Body of pancreas (tissue), 4 donors: ENCODE measurements at regions not wholly inside any gene's neighbourhood (a gene's known extent, or its start where the extent isn't known, plus 50 kb on each side); places are given as distances from the start of the nearest gene placed in this dataset.

Source experiments
- ATAC-seq: fragments of 150-250 bp; one replicate; pipeline ENCODE4 v1.9.1; 2016
- DNase-seq, 4 donors: peaks; one replicate each; pipeline ENCODE4 v3.0.0-alpha.2; 2019
- H3K27ac ChIP-seq, 4 donors: fragments of 200-600 bp; sonication (generic); 1 replicate in 3 of 4; 2 replicates in 1 of 4; pipeline versions ENCODE4 v1.5.1 to v1.6.1; 2016 to 2019; ENCODE audit warnings: mild to moderate bottlenecking in 1 of 4, mixed read lengths in 1 of 4, moderate library complexity in 1 of 4
- H3K27me3 ChIP-seq, 2 donors: fragments of 200-600 bp; sonication (generic); one replicate each; pipeline ENCODE4 v1.6.0; 2016; ENCODE audit warnings: mild to moderate bottlenecking in 1 of 2
- H3K36me3 ChIP-seq, 2 donors: fragments of 200-600 bp; sonication (generic); replicated peaks in 1 of 2; 2 replicates each; pipeline ENCODE4 v1.5.1; 2016; ENCODE audit warnings: low read depth in 2 of 2; ENCODE audit not compliant: insufficient read depth in 1 of 2
- H3K4me1 ChIP-seq: fragments of 200-600 bp; sonication (generic); one replicate; pipeline ENCODE4 v1.6.0; 2016
- H3K4me3 ChIP-seq, 2 donors: fragments of 200-600 bp; sonication (generic); 1 replicate in 1 of 2; 2 replicates in 1 of 2; pipeline ENCODE4 v1.5.1; 2016 to 2019
- H3K9me3 ChIP-seq, 3 donors: fragments of 200-600 bp; sonication (generic); 1 replicate in 2 of 3; 2 replicates in 1 of 3; pipeline ENCODE4 v1.5.1; 2016
- POLR2A ChIP-seq, 3 donors: fragments of 450-650 bp; IDR thresholded peaks; one replicate each; pipeline ENCODE4 v1.6.1; 2016; ENCODE audit warnings: antibody characterized with exemption in 3 of 3, mild to moderate bottlenecking in 2 of 3
- WGBS, 2 donors: methylation state at CpG; one replicate each; pipeline ENCODE4 v1.1.5; 2017; 5-methylcytosine and 5-hydroxymethylcytosine counted together
- intact Hi-C: fragments of 100-400 bp; cut with DNase I; formaldehyde crosslinking; loops from one replicate; pipeline ENCODE4 v1.15.1; 2023
- TF ChIP-seq, protein P1 (sequence below), 7 experiments: fragments of 450-650 bp in 4 of 7; fragments of 200-600 bp in 3 of 7; sonication (generic) in 3 of 7; IDR thresholded peaks; one replicate each; pipeline ENCODE4 v1.5.1; 2016 to 2019; ENCODE audit warnings: antibody characterized with exemption in 7 of 7

- WGBS, 2 donors, result 71 to 93% methylated on average over 2 of the region's 2 CpGs
- intact Hi-C loops, result no loop called here
- ATAC-seq, result no peak
Measured at GRCh38 chr6:113774127-113774825, 82.9 kb upstream of the MARCKS start.

GRCh38 chr6:113776998-113777397 is 80.1 kb upstream of the MARCKS start:
- ATAC-seq (no peak), DNase-seq (no peak)
- no peaks in the 10 kb centered on the region for H3K36me3 ChIP-seq
- H3K4me3 ChIP-seq, result no peak overlapping the region
- TF ChIP-seq POLR2A (IDR thresholded peaks at IDR 0.05), result no peak
- TF ChIP-seq, protein P1, sequence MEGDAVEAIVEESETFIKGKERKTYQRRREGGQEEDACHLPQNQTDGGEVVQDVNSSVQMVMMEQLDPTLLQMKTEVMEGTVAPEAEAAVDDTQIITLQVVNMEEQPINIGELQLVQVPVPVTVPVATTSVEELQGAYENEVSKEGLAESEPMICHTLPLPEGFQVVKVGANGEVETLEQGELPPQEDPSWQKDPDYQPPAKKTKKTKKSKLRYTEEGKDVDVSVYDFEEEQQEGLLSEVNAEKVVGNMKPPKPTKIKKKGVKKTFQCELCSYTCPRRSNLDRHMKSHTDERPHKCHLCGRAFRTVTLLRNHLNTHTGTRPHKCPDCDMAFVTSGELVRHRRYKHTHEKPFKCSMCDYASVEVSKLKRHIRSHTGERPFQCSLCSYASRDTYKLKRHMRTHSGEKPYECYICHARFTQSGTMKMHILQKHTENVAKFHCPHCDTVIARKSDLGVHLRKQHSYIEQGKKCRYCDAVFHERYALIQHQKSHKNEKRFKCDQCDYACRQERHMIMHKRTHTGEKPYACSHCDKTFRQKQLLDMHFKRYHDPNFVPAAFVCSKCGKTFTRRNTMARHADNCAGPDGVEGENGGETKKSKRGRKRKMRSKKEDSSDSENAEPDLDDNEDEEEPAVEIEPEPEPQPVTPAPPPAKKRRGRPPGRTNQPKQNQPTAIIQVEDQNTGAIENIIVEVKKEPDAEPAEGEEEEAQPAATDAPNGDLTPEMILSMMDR (IDR thresholded peaks at IDR 0.05), result no peak
- 29 to 42% methylated on average over 2 of the region's 2 CpGs for WGBS, 2 donors
- no peaks in the 10 kb centered on the region for H3K9me3 ChIP-seq
- H3K27me3 ChIP-seq, result no peaks in the 10 kb centered on the region
- H3K4me1 ChIP-seq, result no peaks in the 10 kb centered on the region
- intact Hi-C loops, result no loop called here
- no peak overlapping the region for H3K27ac ChIP-seq

More at GRCh38 chr6:113774127-113774825, 82.9 kb upstream of the MARCKS start:
- Histone ChIP-seq H3K9me3 (no peaks in the 10 kb centered on the region), H3K27me3 (no peaks in the 10 kb centered on the region), H3K36me3 (no peaks in the 10 kb centered on the region), H3K4me3 (no peak overlapping the region), H3K27ac (no peak overlapping the region), H3K4me1 (no peaks in the 10 kb centered on the region)
- no peak for TF ChIP-seq POLR2A (IDR thresholded peaks at IDR 0.05)
- TF ChIP-seq, protein P1 (IDR thresholded peaks at IDR 0.05), result no peak
- DNase-seq, result no peak

DNA sequence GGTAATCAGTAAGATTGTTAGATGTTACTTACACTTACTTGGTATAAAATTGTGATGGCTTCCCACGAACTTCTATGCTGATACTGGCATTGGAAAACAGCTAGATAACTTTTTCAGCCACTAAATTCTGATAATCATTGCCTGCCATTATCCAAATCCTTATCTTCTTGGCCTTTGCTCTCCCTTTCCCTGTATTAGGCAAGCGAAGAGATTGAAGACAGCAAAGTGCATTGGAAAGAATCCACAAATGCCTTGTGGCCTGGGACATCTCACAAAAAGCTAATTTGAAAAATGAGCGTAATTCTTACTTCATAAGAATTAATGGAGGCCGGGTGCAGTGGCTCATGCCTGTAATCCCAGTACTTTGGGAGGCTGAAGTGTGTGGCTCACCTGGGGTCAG is 79.5 kb upstream of the MARCKS start:
- no peaks in the 10 kb centered on the region for H3K27me3 ChIP-seq
- no peak for ATAC-seq
- H3K36me3 ChIP-seq, result no peaks in the 10 kb centered on the region
- no peak for TF ChIP-seq POLR2A (IDR thresholded peaks at IDR 0.05)
- TF ChIP-seq, protein P1 (IDR thresholded peaks at IDR 0.05), result no peak
- H3K9me3 ChIP-seq, result no peaks in the 10 kb centered on the region
- H3K4me1 ChIP-seq, result no peaks in the 10 kb centered on the region
- no peak for DNase-seq
- WGBS, 2 donors, result 64 to 73% methylated on average over 4 of the region's 4 CpGs
- intact Hi-C loops, result no loop called here
- no peak overlapping the region for H3K4me3 ChIP-seq
- H3K27ac ChIP-seq, result no peak overlapping the region

GRCh38 chr6:113779656-113780055 is 77.5 kb upstream of the MARCKS start:
- ATAC-seq (no peak), DNase-seq (no peak)
- TF ChIP-seq, protein P1 (IDR thresholded peaks at IDR 0.05), result no peak
- TF ChIP-seq POLR2A (IDR thresholded peaks at IDR 0.05), result no peak
- WGBS, 2 donors, result 85 to 90% methylated on average over 2 of the region's 2 CpGs
- H3K9me3 ChIP-seq, result no peaks in the 10 kb centered on the region
- H3K27me3 ChIP-seq, result no peaks in the 10 kb centered on the region
- intact Hi-C loops, result no loop called here
- H3K36me3 ChIP-seq, result no peaks in the 10 kb centered on the region
- no peaks in the 10 kb centered on the region for H3K4me1 ChIP-seq
- no peak overlapping the region for H3K4me3 ChIP-seq
- no peak overlapping the region for H3K27ac ChIP-seq

- Histone ChIP-seq H3K9me3 (no peaks in the 10 kb centered on the region), H3K36me3 (no peaks in the 10 kb centered on the region), H3K4me3 (no peak overlapping the region), H3K27ac (no peak overlapping the region), H3K27me3 (no peaks in the 10 kb centered on the region), H3K4me1 (peaks cover 15% of the 10 kb centered on the region)
- DNase-seq (no peak), ATAC-seq (no peak)
- TF ChIP-seq POLR2A (IDR thresholded peaks at IDR 0.05), result no peak
- TF ChIP-seq, protein P1 (IDR thresholded peaks at IDR 0.05), result no peak
- intact Hi-C loops, result no loop called here
Measured at GRCh38 chr6:113782636-113783035, 74.5 kb upstream of the MARCKS start.
